Transverse colon (tissue), 4 donors: ENCODE measurements at regions not wholly inside any gene's neighbourhood (a gene's known extent, or its start where the extent isn't known, plus 50 kb on each side); places are given as distances from the start of the nearest gene placed in this dataset.
"Not testable (repeated sequence)": the region's sequence is repeated elsewhere in the genome, so short reads cannot be mapped to it uniquely, and the experiment has no call there.

Source experiments
- CTCF ChIP-seq, 5 experiments: fragments of 200-600 bp in 3 of 5; fragments of 450-650 bp in 2 of 5; sonication (generic) in 3 of 5; IDR thresholded peaks; 1 replicate in 2 of 5; 2 replicates in 3 of 5; pipeline ENCODE4 v1.5.1; 2016 to 2017; ENCODE audit warnings: antibody characterized with exemption in 5 of 5, inconsistent platforms in 3 of 5, mild to moderate bottlenecking in 2 of 5, moderate library complexity in 1 of 5
- EP300 ChIP-seq: sonication (generic); formaldehyde crosslinking; IDR thresholded peaks from one replicate; pipeline ENCODE4 v1.6.1; 2017; ENCODE audit warnings: antibody characterized with exemption, low read depth
- POLR2A ChIP-seq: fragments of 450-650 bp; IDR thresholded peaks from one replicate; pipeline ENCODE4 v1.6.1; 2016; ENCODE audit warnings: antibody characterized with exemption, mild to moderate bottlenecking, moderate library complexity
- POLR2AphosphoS5 ChIP-seq, 3 donors: sonication (generic); formaldehyde crosslinking; IDR thresholded peaks; one replicate each; pipeline ENCODE4 v1.6.1; 2016; ENCODE audit warnings: antibody characterized with exemption in 3 of 3

- not testable (repeated sequence) for TF ChIP-seq CTCF (IDR thresholded peaks at IDR 0.05); POLR2A; POLR2AphosphoS5 (IDR thresholded peaks at IDR 0.05); EP300
These were observed 188.1 kb downstream of the SQOR start for GRCh38 chr15:45822968-45823367.
